ENCODE measurements at regions not wholly inside any gene's neighbourhood (a gene's known extent, or its start where the extent isn't known, plus 50 kb on each side); places are given as distances from the start of the nearest gene placed in this dataset.

DNA sequence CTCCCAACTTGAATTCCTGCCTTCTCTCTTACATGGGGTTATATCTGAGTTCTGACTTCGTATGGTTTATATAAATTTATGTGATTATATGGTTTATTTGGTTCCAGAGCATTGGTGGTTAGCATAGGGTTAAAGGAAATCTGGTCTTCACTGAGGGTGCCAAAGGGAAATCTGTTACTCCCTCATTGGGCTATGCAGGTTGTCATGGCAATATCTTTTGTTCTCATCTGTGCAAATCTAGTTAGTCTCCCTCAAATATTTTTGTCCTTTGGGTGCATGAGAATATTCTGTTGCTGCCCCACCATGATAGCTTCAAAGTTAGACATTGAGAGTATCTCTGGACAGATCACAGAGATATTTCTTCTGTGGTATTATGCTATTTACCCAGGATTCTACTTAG is 71.8 kb upstream of the OTUD4 start:
- DNase-seq (no peak), ATAC-seq (no peak)
- Histone ChIP-seq H3K79me2 (ENCODE audit: low read length) (no peaks in the 10 kb centered on the region), H3K9me3 (ENCODE audit: low read length) (no peaks in the 10 kb centered on the region), H3K4me2 (ENCODE audit: low read length) (no peak overlapping the region), H2AFZ (ENCODE audit: low read length) (no peak overlapping the region), H3K27ac (ENCODE audit: low read length) (no peak overlapping the region), H3K27me3 (ENCODE audit: low read length) (peaks cover 4% of the 10 kb centered on the region; the same call in 1 of the 2 replicates), H3F3A (ENCODE audit: low read length, unreplicated experiment) (no peaks in the 10 kb centered on the region), H3K9me2 (replicated peaks; ENCODE audit: low read length) (no peaks in the 10 kb centered on the region), H3K36me3 (ENCODE audit: low read depth, low read length) (no peaks in the 10 kb centered on the region), H4K20me1 (ENCODE audit: low read length) (no peaks in the 10 kb centered on the region), H3K4me3 (ENCODE audit: low read length) (no peak overlapping the region), H3K4me1 (ENCODE audit: insufficient read depth, low read length) (no peaks in the 10 kb centered on the region), H3K9ac (ENCODE audit: low read length) (no peak overlapping the region)
- intact Hi-C loops (cut with micrococcal nuclease) = no loop called here
- POLR2A ChIA-PET (ENCODE audit: unreplicated experiment) = no interaction called here
- no peak for TF ChIP-seq EZH2 (IDR thresholded peaks at IDR 0.05; ENCODE audit: low read length, unreplicated experiment)
- no peak for TF ChIP-seq EZH2phosphoT487 (IDR thresholded peaks at IDR 0.05; ENCODE audit: borderline replicate concordance, low read length)
- TF ChIP-seq, protein P1, sequence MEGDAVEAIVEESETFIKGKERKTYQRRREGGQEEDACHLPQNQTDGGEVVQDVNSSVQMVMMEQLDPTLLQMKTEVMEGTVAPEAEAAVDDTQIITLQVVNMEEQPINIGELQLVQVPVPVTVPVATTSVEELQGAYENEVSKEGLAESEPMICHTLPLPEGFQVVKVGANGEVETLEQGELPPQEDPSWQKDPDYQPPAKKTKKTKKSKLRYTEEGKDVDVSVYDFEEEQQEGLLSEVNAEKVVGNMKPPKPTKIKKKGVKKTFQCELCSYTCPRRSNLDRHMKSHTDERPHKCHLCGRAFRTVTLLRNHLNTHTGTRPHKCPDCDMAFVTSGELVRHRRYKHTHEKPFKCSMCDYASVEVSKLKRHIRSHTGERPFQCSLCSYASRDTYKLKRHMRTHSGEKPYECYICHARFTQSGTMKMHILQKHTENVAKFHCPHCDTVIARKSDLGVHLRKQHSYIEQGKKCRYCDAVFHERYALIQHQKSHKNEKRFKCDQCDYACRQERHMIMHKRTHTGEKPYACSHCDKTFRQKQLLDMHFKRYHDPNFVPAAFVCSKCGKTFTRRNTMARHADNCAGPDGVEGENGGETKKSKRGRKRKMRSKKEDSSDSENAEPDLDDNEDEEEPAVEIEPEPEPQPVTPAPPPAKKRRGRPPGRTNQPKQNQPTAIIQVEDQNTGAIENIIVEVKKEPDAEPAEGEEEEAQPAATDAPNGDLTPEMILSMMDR (conservative IDR thresholded peaks at IDR 0.05; ENCODE audit: low read depth, low read length) = no peak
- CTCF ChIA-PET = no interaction called here
- BruUV-seq (replicated peaks) = no TSS peak

GRCh38 chr4:145251391-145251790 is 71.0 kb upstream of the OTUD4 start:
- no peak overlapping the region for H3K4me3 ChIP-seq (ENCODE audit: low read length)
- BruUV-seq (replicated peaks) = no TSS peak

GRCh38 chr4:145248971-145249370 is 68.6 kb upstream of the OTUD4 start:
- POLR2A ChIA-PET (ENCODE audit: unreplicated experiment) = no interaction called here
- TF ChIP-seq EZH2phosphoT487 (IDR thresholded peaks at IDR 0.05; ENCODE audit: borderline replicate concordance, low read length) (no peak), EZH2 (IDR thresholded peaks at IDR 0.05; ENCODE audit: low read length, unreplicated experiment) (no peak)
- TF ChIP-seq, protein P1 (conservative IDR thresholded peaks at IDR 0.05; ENCODE audit: low read depth, low read length) = no peak

More at GRCh38 chr4:145251391-145251790, 71.0 kb upstream of the OTUD4 start:
- Histone ChIP-seq H3K27ac (ENCODE audit: low read length) (no peak overlapping the region), H3K27me3 (ENCODE audit: low read length) (peaks cover 4% of the 10 kb centered on the region; the same call in 1 of the 2 replicates), H3K4me1 (ENCODE audit: insufficient read depth, low read length) (no peaks in the 10 kb centered on the region), H4K20me1 (ENCODE audit: low read length) (no peaks in the 10 kb centered on the region), H3K4me2 (ENCODE audit: low read length) (no peak overlapping the region), H3F3A (ENCODE audit: low read length, unreplicated experiment) (no peaks in the 10 kb centered on the region), H3K9me2 (replicated peaks; ENCODE audit: low read length) (0 out of 2 replicates have a peak, but pooled peaks cover 3% of the 10 kb centered on the region), H3K36me3 (ENCODE audit: low read depth, low read length) (no peaks in the 10 kb centered on the region), H3K79me2 (ENCODE audit: low read length) (no peaks in the 10 kb centered on the region), H2AFZ (ENCODE audit: low read length) (no peak overlapping the region), H3K9me3 (ENCODE audit: low read length) (no peaks in the 10 kb centered on the region), H3K9ac (ENCODE audit: low read length) (no peak overlapping the region)
- no peak for ATAC-seq
- ChIA-PET CTCF (no interaction called here), POLR2A (ENCODE audit: unreplicated experiment) (no interaction called here)
- intact Hi-C loops (cut with micrococcal nuclease) = no loop called here
- TF ChIP-seq EZH2phosphoT487 (IDR thresholded peaks at IDR 0.05; ENCODE audit: borderline replicate concordance, low read length) (no peak), EZH2 (IDR thresholded peaks at IDR 0.05; ENCODE audit: low read length, unreplicated experiment) (no peak)
- TF ChIP-seq, protein P1 (conservative IDR thresholded peaks at IDR 0.05; ENCODE audit: low read depth, low read length) = no peak
- no peak for DNase-seq

More at GRCh38 chr4:145248971-145249370, 68.6 kb upstream of the OTUD4 start:
- intact Hi-C loops (cut with micrococcal nuclease) = no loop called here
- H2AFZ ChIP-seq (ENCODE audit: low read length) = no peak overlapping the region
- H3K4me2 ChIP-seq (ENCODE audit: low read length) = no peak overlapping the region
- no peaks in the 10 kb centered on the region for H3K36me3 ChIP-seq (ENCODE audit: low read depth, low read length)
- H3F3A ChIP-seq (ENCODE audit: low read length, unreplicated experiment) = no peaks in the 10 kb centered on the region
- H3K4me1 ChIP-seq (ENCODE audit: insufficient read depth, low read length) = no peaks in the 10 kb centered on the region
- DNase-seq = no peak
- H3K4me3 ChIP-seq (ENCODE audit: low read length) = no peak overlapping the region
- no peak for ATAC-seq
- no peak overlapping the region for H3K27ac ChIP-seq (ENCODE audit: low read length)
- no peaks in the 10 kb centered on the region for H3K27me3 ChIP-seq (ENCODE audit: low read length)
- no peaks in the 10 kb centered on the region for H3K79me2 ChIP-seq (ENCODE audit: low read length)
- no peaks in the 10 kb centered on the region for H3K9me3 ChIP-seq (ENCODE audit: low read length)
- no peaks in the 10 kb centered on the region for H4K20me1 ChIP-seq (ENCODE audit: low read length)
- CTCF ChIA-PET = interaction anchor here (0.6 kb wide), 1 partner anchor 31 kb away, joined by 6 read pairs; no protein-coding TSS in a partner anchor
- no peak overlapping the region for H3K9ac ChIP-seq (ENCODE audit: low read length)
- H3K9me2 ChIP-seq (replicated peaks; ENCODE audit: low read length) = 0 out of 2 replicates have a peak, but pooled peaks cover 3% of the 10 kb centered on the region
- BruUV-seq (replicated peaks) = no TSS peak

Data from PC-3 (cell line).